Stimulated activated naive CD4-positive, alpha-beta T cell treated with Interleukin-2 at 50 U/mL for 16 hours (primary cell): ENCODE measurements at regions not wholly inside any gene's neighbourhood (a gene's known extent, or its start where the extent isn't known, plus 50 kb on each side); places are given as distances from the start of the nearest gene placed in this dataset.

Experiments
- DNase-seq: peaks from one replicate; lab custom pipeline; 2025; lab: John Stamatoyannopoulos, UW

DNA sequence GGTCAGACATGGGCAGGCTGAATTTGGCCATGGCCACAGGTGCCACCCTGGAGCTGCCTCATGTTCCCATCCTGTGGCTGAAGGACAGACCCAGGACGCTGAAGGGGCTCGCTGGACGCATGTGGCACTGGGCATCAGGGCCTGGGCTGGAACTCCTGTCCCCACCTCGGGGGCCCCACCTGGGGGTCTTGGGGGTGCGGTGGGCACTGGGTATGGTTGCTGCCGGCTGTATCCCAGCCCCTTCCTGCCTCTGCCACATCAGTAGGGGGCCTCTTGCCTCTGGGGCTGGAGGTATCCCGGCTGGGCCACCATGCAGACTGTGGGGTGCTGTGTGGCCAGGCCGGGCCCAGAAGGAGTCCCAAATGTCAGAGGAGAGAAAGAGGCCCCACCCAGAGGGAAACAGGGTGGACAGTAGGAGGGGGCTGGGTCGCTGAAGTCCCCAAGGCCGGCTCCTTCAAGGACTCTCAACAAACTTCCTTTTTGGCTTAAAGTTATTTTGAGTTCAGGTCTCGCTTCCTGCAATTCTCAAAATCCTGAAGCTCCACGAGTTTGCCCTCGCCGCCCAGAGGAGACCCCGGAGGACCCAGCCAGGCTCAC lies 78.7 kb downstream of the SIK1 start:
- no peak for DNase-seq

DNA sequence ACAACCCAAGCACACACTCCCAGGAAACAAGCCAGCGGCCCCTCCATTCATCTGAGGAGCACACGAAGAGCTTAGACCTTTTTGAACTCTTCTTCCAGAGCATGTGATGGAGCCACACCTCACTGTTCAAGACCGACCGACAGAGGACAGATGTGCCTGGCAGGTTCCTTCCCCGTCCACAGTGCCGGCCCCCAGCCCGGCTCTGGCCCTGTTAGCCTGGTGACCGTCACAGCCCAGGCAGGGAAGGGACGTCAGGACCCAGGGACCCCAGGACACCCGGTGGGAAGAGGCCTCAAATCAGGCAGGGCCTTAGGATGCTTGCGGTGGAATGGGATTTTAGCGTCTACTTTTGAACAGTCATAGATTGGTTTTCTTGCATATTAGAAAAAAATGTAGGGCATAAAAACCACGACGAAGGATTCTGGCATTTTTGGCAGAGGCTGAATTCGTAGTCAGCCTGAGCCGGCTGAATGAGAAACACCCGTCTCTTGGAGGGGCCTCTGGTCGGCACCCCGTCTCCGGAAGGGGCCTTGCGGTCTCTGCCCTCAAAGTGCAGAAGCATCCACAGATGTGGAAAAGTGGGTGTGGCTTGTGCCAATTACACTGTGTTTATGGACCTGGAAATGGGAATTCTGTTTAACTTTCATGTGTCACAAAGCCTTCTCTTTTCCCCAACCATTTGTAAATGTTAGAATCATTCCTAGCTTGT lies 79.3 kb downstream of the SIK1 start:
- no peak for DNase-seq

DNA sequence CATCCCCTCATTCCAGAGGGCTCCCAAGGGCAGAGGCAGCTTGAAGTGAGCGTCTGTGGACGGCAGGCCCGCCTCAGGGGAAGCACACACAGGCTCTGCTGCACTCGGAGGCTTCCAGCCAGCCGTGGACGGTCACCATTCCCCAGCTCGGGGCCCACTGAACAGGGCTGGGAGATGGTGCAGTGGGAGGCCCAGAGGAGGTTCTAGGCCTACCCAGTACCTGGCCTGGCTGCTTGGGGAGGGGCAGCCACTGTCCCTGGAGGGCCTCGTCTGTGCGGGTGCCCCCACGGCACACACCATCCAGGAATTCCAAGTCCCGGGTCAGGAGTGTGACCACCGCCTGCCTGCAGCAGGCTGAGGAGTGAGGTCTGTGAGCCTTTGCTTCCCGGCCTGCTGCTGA lies 80.4 kb downstream of the SIK1 start:
- no peak for DNase-seq

DNA sequence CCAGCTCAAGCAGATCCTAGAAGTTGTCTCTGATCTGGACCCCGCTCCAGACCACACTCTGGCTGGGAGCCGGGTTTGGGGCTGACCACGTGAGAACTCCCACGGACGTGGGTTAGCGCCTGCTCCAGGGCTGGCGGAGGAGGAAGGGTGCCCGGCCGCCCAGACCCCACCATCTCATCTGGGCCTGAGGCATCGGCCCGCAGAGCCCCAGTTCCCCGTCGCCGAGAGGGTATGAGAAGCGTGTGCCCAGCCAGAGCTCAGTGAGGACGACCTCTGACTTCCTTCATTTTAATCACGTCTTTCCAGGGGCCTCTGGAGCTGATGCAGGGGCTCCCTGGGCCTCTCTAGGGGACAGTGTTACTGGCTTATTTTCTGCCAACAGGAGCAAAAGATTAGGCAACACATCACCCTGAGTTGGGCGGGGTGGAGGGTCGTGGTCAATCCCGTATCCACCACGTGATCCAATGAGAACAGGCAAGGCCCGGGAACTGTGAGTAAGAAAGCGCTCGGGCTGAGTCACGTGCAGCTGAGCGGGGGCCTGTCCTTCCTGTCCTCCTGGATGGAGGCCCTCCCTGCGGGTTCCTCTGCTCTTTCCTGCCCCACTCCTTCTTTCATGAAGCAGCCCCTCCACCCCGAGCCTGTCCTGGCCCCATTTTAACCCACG lies 81.1 kb downstream of the SIK1 start:
- no peak for DNase-seq

DNA sequence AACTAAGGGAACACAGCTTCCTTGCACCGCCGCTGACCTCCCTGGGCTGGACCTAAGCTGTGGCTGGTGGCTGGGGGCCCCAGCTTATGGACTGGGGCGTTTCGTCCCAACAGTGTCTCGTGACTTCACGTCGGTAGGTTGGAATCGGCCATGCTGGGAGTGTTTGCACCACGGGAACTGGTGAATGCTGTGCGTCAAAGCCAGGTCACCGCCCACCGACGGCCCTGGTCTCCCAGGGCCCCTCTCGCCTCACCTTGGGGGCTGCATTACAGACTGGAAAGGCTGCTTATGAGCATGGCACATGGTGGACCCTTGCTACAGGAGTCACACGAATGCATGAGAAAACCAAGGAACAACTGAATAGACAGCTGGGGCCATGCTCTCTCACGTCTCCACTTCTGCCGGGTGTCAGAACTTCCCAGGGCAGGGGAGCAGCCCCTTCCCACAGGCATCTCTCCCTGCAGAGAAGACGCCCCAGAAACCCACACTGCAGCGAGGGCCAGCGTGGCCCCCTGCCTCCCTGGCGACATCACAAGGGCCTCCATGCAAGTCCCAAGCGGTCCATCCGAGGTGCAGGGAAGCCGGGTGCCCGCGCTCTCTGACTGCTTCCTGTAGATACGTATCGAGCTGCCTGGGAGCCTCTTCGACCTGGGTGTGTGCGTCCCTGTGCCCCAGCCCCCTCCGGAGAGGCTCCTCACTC lies 81.7 kb downstream of the SIK1 start:
- DNase-seq: no peak

DNA sequence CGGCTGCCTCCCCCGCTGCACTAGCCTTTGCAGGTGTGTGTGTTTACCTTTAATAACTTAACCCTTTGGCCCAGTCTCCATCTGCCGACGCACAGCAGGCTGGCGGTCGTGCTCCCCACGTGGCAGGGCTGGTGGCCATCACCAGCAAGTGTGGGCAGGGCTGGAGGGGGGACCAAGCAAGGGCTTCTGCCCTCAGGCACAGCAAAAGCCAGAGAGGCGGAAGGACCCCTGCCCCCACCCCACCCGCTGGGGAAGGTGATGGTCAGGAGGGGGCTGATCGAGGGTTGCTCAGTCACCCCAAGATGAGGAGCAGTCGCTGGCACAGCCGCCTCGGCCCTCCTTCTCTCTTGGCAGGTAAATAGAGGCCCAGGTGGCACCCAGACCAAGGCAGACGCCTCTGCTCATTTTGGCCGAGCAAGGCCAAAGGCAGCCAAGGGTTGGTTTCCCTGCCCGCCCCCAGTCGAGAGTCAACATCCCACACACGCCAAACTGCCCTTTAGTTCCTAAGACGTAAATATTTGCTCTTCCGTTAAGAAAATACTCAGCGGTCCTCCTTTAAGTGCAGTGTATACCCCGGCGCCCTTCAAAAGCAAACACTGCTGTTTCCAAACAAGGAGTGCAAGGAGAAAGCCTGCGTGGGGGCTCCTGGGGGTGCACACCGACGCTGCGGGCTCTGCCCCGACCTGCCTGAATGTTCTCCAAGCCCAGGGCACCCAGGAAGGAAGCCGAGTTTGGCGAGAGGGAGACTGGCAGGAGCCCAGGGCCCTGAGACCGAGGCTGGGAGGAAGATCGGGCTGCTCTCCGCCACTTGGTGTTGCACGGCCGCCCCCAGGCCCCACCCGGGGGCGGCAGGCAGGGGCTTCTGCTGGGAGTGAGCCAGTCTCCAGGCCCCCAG lies 82.7 kb downstream of the SIK1 start:
- DNase-seq: no peak

DNA sequence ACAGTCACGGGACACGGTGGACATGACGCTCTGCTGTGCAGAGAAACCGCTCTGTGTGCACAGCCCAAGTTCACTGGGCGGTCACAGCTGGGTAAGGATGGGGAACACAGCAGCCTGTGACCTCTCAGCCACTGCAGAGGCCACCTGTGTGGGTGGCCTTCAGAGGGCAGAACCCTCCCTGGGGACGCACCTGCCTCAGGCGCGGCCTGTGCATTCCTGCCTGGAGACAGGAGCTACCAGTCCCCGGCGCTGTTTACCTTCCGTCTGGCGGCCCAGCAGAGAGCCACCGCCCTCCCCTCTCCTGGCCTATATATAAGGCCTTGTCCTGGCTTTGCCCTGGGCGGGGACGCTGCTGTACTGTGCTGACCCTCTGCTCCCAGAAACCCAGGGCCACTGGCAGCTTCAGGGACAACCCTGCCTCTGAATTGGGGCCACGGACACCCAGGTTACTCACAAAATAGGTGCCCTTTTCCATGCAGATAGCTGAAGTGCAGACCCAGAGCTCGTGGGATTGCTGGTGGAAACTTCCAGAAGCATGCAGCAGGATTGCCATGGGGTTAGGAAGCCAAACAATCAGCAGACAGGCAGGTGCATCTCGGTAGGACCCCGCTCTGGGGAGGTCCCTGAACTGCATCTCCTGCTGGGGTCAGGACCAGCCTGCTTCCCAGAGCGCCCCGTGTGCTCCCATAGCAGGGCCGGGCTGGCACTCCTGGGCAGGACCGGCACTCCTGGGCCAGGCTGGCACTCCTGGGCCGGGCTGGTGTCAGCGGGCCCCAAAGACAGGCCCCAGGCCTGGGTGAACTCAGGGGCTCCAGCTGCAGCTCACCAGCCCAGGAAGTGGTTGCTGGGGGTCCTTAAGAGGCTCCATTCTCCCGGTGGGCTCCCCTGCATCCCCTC lies 83.6 kb downstream of the SIK1 start:
- DNase-seq: no peak

DNA sequence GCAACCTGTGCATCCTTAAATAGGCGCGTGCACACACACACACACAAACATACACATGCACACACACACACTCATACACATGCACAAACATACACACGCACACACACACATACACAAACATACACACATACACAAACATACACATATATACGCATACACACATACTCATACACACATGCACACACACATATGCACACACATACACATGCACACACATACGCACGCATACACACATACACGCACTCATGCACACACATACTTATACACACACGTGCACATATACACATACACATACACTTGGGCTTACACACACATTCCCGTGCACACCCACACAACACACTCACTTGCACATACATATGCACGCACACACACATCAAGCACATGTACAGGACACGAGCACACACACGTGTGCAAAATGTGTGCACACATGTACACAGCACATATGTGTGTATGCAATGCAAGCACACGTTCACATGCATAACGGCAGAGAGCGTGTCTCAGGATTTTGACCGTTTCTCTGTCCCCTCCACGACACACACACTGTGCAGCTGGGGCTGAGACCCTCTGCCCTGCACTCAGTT lies 84.5 kb downstream of the SIK1 start:
- DNase-seq: no peak

DNA sequence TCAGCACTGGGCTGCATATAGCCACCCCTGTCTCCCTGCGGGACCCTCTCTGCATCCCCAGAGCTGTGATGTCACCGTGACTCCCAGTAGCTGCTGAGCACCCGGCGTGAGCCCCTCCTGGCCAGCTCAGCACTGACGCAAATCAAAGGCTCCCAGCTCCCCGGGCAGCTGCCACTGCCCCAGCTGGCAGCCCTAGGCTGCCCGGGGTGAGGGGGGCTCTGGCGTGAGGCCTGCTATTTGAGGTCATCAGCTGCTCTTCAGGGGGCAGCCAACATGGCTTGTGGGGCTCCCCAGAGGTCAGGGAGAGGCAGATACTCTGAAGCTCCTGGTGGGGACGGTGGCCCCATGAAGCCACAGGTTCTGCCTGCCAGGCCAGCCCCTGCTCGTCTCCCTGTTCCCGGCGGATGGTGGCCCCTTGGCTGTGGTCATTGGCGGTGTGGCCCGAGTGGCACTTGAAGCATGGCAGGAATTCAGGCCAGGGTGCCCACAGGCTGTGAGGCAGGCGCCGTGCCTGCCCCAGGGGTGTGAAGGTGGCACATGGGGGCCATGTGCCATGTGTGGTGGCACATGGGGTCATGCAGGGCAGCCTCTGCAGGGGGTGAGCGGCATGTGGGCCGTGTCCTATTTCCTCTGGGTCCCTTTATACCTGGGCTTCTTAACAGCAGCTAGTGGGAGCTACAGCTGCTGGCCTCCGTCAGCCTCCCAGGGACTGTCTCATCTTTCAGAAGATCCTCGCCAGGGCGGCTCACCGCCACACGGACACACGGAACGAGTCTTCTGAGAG lies 85.4 kb downstream of the SIK1 start:
- DNase-seq: no peak

DNA sequence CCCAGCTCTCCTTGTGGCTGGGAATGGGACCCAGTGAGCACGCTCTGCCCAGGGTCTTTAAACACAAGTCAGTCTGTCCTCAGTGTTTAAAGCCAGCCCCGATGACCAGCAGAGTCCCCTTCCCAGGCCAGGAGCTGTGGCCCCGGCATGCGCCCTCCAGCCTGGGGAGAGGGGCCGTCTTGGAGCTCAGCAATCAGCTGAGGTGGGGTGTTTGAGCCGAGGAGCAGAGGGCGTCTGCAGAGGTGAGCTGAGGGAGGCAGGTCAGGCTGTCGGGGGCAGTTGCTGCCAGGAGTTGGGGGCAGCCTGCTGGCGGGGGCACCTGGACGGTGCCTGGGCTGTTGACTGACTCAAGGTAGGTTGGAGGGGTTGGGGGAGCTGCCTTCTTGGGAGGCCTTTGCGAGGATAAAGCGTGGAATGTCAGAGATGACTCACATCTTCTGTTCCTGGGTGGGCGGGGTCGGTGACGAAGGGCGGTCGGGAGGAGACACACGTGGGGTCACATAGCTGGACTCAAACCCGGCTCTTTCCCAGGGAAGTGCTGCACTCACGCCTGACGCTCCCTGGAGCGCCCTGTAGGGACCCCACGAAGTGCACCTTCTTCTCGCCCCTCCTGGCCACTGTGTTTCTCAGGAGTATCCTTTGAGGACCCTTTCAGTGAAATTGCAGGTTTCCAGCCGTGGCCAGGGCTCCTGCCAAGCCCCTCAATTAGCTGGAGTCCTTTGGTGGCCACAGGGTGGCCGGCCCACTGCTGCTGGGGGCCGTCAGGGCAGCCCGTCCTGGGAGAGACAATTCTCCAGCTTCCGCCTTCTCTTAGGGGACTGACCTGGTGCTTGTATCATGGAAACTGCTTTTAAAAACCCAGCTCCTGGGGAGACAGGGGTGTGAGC lies 86.2 kb downstream of the SIK1 start:
- DNase-seq: no peak

DNA sequence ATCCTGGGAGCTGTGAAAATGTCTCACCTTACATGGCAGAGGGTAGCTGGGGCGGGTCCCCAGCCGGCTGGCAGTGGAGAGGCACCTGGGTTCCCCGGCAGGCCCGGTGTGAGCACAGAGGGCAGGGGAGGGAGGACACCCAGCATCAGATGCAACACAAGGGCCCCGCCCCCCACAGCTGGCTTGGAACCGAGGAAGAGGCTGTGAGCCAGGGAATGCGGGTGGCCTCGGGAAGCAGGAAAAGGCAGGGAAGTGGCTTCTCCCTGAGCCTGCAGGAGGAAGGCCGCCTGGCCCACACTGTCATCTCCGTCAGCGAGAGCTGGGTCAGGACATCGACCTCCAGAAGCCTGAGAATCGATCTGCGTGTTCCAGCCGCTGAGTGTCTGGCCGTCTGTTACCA lies 87.3 kb downstream of the SIK1 start:
- no peak for DNase-seq

DNA sequence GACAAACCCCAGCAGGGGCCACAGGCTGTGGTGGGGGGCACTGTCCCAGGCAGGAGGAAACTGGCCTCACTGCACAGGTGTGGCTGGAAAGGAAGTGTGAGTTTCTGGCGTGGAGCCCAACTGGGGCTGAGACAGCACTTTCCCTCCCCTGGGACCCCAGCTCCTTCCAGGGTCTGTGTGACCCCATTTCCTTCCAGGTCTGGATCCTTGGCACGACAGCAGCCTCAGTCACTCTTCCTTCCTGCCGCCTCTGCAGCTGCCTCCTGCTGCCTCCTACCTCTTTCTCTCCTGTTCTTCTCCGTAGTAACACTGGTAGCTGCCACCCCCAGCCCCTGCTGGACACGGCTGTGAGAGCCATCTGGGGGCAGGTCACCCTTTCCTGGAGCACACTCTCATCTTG lies 88.0 kb downstream of the SIK1 start:
- no peak for DNase-seq

DNA sequence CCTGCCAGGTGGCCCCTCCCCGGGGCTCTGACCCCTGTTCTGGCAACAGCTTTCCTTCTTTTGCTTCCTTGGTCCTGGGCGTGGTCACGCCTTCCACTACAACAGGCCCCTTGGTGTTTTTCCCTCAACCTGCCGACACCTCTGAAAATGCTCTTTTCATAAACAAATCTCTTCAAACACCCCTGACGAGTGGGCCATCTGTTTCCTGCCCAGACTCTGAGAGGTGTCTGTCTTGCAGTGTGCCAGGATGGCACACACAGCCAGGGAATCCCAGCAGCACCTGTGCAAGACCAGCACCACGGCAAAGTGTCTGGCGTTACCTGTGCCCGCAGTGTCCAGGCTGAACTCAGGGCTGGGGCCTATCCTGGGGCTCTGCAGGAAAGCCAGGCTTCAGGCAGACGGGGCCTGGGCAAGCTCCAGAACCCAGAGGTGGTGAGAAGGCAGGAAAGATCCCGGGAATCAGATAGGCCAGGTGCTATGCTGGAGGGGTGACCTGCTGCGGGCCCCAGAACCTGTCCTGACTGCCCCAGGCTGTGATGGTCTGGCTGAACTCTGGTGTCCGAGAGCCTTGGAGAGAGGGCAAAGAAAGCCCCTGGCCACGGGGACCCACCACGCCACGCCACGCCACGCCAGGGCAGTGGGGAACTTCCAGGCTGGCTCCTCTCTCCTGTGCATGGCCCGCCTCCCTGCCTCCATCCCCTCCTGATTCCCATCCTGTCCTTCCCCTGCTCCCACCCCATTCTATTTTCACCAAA lies 88.9 kb downstream of the SIK1 start:
- DNase-seq: no peak

DNA sequence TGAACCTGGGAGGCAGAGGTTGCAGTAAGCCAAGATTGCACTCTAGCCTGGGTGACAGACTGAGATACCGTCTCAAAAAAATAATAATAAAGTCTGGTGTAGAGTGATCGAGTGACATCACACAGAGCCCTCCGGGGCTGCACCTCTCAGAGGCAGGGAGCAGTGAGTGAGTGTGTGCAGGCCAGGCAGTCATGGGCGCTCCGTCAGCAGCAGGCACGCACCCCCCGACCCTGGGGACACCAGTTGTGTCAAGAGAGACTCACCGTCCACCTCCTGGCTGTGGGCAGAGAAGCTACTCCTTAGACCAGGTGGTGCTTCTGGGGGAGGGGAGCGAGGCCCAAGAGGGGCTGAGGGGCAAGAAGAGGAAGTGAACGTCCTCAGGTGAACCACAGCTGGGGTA lies 91.8 kb downstream of the SIK1 start:
- DNase-seq: no peak

DNA sequence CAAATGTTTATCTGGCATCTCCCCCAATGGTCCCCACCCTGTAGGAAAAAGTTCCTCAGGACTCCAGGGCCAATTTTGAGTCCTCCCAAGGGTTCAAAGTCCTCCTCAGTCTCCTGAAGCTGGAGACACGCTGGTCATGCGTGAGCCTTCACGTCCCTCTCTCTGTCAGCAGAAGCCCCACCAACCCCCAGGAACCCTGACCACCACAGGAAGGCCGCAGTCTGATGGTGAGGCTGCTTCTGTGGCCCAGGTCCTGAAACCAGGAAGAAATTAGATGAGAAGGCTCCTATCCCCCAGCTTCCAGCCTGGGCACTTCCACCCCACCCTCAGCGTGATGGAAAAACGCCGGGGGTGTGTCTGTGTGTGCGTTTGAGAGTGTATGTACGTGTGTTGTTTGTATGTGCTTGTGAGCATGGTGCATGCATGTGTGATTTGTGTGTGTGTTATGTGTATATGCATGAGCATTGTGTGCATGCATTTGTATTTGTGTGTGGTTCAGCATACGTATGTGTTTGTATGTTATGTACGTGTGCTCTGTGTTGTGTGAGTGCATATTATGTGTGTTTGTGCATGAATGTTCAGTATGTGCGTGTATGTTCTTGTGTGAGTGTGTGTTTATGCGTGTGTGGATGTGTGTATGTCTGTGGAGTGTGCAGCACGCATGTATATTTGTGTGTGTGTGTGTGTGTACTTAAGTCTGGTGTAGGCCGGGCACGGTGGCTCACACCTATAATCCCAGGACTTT lies 92.5 kb downstream of the SIK1 start:
- no peak for DNase-seq

DNA sequence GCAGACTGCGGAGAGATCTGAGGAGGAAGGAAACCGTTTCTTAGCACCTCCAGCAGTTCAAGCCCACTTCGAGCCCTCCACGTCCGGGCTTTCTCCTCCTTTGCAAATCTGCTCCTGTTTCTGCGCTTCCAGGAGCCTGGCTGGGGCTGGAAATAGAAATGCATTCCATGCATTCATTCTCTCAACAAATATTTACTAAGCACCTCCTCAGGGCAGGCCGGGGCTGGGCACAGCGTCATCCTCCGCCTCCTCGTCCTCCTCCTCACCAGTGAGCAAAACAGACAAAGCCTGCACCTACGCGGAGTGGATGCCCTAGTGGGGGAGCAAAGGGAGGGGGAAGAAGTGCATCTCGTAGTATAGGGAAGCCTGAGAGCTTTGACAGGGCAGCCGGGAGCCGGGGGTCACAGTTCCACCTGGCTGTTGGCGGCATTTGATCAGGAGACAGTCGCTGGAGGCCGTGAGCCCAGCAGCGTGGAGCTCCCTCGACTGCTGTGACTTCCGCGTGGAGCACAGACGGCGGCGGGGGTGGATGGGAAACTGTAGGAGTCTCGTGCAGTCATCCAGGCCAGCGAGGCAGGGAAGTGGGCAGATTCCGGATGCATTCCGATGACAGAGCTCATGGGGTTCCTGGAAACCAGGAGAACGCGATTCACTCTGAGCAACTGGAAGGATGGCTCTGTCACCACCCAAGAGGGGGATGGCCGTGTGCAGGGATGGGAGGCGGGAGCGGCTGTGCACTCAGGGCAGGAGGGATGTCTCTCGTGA lies 93.5 kb downstream of the SIK1 start:
- DNase-seq: no peak
